ENCODE measurements at regions not wholly inside any gene's neighbourhood (a gene's known extent, or its start where the extent isn't known, plus 50 kb on each side); places are given as distances from the start of the nearest gene placed in this dataset.
"Not testable (repeated sequence)": the region's sequence is repeated elsewhere in the genome, so short reads cannot be mapped to it uniquely, and the experiment has no call there.

DNA sequence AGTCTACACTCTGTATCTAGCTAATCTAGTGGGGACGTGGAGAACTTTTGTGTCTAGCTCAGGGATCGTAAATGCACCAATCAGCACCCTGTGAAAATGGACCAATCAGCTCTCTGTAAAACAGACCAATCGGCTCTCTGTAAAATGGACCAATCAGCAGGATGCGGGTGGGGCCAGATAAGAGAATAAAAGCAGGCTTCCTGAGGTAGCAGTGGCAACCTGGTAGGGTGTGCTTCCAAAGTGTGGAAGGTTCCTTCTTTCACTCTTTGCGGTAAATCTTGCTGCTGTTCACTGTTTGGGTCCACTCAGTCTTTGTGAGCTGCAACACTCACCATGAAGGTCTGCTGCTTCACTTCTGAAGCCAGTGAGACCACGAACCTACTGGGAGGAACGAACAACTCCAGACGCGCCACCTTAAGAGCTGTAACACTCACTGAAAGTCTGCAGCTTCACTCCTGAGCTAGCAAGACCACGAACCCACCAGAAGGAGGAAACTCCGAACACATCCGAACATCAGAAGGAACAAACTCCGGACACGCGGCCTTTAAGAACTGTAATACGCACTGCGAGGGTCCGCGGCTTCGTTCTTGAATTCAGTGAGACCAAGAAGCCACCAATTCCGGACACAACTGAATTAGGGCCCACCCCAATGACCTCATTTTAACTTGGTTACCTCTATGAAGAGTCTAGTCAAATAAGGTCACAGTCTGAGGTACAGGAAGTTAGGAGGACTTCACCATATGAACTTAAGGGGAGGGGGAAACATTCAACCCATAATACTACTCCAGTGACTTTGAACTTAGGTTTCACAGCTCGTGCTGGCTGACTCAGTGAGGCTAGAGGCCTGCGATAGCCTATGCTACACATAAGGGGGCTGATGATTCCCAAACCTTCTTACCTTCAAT is 59.8 kb upstream of the LPGAT1 start:
- H3K4me1 Mint-ChIP-seq (ENCODE audit: unreplicated experiment) = peaks cover 11% of the 10 kb centered on the region
- not testable (repeated sequence) for H3K9me3 Mint-ChIP-seq (ENCODE audit: unreplicated experiment); DNase-seq (ENCODE audit: extremely low spot score, unreplicated experiment); H3K36me3 Mint-ChIP-seq (ENCODE audit: unreplicated experiment); H3K27ac Mint-ChIP-seq (ENCODE audit: unreplicated experiment); H3K4me3 Mint-ChIP-seq (ENCODE audit: unreplicated experiment)
- peaks cover 14% of the 10 kb centered on the region for H3K27me3 Mint-ChIP-seq (ENCODE audit: unreplicated experiment)

DNA sequence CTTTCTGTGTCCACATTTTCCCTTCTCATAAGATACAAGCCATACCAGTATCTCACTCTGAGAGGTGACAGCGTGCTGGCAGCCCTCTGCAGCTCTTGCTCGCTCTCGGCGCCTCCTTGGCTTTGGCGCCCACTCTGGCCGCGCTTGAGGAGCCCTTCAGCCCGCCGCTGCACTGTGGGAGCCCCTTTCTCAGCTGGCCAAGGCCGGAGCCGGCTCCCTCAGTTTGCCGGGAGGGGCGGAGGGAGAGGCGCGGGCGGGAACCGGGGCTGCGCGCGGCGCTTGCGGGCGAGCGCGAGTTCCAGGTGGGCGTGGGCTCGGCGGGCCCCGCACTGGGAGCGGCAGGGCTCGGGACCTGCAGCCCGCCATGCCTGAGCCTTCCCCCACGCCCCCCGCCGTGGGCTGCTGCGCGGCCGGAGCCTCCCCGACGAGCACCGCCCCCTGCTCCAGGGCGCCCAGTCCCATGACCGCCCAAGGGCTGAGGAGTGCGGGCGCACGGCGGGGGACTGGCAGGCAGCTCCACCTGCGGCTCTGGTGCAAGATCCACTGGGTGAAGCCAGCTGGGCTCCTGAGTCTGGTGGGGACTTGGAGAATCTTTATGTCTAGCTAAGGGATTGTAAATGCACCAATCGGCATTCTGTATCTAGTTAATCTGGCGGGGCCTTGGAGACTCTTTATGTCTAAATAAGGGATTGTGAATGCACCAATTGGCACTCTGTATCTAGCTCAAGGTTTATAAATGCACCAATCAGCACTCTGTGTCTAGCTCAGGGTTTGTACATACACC is 58.9 kb upstream of the LPGAT1 start:
- not testable (repeated sequence) for H3K27ac Mint-ChIP-seq (ENCODE audit: unreplicated experiment); DNase-seq (ENCODE audit: extremely low spot score, unreplicated experiment); H3K9me3 Mint-ChIP-seq (ENCODE audit: unreplicated experiment); H3K36me3 Mint-ChIP-seq (ENCODE audit: unreplicated experiment)
- H3K4me3 Mint-ChIP-seq (ENCODE audit: unreplicated experiment) = peak overlapping the region; percentile 48
- peaks cover 12% of the 10 kb centered on the region for H3K27me3 Mint-ChIP-seq (ENCODE audit: unreplicated experiment)
- peaks cover 11% of the 10 kb centered on the region for H3K4me1 Mint-ChIP-seq (ENCODE audit: unreplicated experiment)

DNA sequence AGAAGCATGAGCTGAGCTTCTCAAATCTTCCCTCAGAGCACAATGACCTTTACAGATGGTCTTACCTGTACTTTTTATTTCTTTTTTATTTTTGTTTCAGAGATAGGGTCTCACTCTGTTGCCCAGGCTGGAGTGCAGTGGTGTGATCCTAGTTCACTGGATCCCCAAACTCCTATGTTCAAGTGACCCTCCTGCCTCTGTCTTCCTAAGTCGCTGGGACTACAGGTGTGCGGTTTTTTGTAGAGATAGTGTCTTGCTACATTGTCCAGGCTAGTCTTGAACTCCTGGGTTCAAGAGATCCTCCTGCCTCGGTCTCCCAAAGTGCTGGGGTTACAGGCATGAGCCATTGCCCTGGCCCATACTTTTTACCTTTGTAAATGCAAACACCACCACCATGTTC is 56.0 kb upstream of the LPGAT1 start:
- DNase-seq (ENCODE audit: extremely low spot score, unreplicated experiment) = no peak
- no peaks in the 10 kb centered on the region for H3K36me3 Mint-ChIP-seq (ENCODE audit: unreplicated experiment)
- peaks cover 1% of the 10 kb centered on the region for H3K9me3 Mint-ChIP-seq (ENCODE audit: unreplicated experiment)
- H3K4me1 Mint-ChIP-seq (ENCODE audit: unreplicated experiment) = peaks cover 11% of the 10 kb centered on the region
- TF ChIP-seq, protein P1, sequence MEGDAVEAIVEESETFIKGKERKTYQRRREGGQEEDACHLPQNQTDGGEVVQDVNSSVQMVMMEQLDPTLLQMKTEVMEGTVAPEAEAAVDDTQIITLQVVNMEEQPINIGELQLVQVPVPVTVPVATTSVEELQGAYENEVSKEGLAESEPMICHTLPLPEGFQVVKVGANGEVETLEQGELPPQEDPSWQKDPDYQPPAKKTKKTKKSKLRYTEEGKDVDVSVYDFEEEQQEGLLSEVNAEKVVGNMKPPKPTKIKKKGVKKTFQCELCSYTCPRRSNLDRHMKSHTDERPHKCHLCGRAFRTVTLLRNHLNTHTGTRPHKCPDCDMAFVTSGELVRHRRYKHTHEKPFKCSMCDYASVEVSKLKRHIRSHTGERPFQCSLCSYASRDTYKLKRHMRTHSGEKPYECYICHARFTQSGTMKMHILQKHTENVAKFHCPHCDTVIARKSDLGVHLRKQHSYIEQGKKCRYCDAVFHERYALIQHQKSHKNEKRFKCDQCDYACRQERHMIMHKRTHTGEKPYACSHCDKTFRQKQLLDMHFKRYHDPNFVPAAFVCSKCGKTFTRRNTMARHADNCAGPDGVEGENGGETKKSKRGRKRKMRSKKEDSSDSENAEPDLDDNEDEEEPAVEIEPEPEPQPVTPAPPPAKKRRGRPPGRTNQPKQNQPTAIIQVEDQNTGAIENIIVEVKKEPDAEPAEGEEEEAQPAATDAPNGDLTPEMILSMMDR (IDR thresholded peaks at IDR 0.05) = no peak
- no peak overlapping the region for H3K27ac Mint-ChIP-seq (ENCODE audit: unreplicated experiment)
- no peak overlapping the region for H3K4me3 Mint-ChIP-seq (ENCODE audit: unreplicated experiment)
- H3K27me3 Mint-ChIP-seq (ENCODE audit: unreplicated experiment) = peaks cover 12% of the 10 kb centered on the region

DNA sequence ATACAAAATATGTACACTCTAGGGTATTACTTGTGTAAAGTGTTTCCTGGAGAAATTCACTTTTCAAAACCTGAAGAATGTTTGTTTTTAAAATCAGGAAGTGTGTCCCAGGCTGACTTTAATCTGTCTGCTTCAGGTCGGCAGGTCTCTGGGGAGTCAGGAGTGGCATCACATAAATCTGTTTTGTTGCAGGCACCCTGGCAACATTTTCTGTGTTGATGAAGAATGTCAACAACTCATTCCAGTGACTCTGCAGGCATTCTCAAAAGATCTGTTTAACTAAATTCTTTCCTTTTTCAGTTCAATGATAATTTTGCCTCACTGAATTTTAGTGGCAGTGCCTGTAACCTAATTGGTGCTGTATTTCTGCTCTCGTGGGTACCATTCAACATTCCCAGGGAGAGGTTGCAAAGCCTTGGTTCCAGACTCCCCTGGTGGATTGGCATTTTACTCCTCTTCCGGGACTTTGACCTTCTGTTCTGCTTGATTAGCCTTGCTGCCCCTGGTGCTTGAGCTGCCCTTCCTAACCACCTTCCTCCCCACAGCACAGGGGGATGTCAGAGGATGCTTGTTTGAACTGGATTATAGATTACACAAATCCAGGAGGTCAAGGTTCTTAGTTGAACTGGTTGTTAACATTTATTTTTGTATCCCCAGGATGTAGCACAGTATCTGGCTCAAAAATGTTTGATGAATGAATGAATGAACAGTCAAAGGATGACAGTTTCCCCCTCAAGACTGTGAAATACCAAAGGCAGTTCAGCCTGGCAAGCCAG is 55.4 kb upstream of the LPGAT1 start:
- no peak for DNase-seq (ENCODE audit: extremely low spot score, unreplicated experiment)
- TF ChIP-seq, protein P1 (IDR thresholded peaks at IDR 0.05) = no peak
- Mint-ChIP-seq H3K4me1 (ENCODE audit: unreplicated experiment) (peaks cover 11% of the 10 kb centered on the region), H3K36me3 (ENCODE audit: unreplicated experiment) (no peaks in the 10 kb centered on the region), H3K27ac (ENCODE audit: unreplicated experiment) (peak overlapping the region; percentile 25), H3K4me3 (ENCODE audit: unreplicated experiment) (no peak overlapping the region), H3K9me3 (ENCODE audit: unreplicated experiment) (peaks cover 7% of the 10 kb centered on the region), H3K27me3 (ENCODE audit: unreplicated experiment) (peaks cover 16% of the 10 kb centered on the region)

DNA sequence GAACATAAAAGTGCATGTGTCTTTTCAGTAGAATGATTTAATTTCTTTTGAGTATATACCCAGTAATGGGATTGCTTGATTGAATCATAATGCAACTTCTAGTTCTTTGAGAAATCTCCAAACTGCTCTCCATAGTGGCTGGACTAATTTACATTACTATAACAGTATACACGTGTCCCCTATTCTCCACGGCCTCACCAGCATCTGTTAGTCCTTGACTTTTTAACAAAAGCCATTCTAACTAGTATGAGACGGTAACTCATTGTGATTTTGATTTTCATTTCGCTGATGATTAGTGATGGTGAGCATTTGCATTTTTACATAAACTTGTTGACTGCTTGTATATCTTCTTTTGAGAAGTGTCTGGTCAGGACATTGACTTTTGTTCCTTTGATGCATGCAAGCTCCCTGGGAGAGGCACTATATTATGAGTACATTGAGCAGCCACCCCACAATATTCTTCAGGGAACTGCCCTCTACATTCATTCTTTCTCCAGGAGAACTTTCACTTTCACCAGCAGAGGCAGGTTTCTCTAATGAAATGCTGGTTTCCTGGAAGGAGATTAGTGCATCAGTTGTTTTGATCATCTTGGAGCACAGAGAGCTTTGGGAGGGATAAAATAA is 51.9 kb upstream of the LPGAT1 start:
- Mint-ChIP-seq H3K27ac (ENCODE audit: unreplicated experiment) (no peak overlapping the region), H3K36me3 (ENCODE audit: unreplicated experiment) (no peaks in the 10 kb centered on the region), H3K4me1 (ENCODE audit: unreplicated experiment) (peaks cover 11% of the 10 kb centered on the region), H3K9me3 (ENCODE audit: unreplicated experiment) (peaks cover 13% of the 10 kb centered on the region), H3K4me3 (ENCODE audit: unreplicated experiment) (no peak overlapping the region), H3K27me3 (ENCODE audit: unreplicated experiment) (peaks cover 20% of the 10 kb centered on the region)
- DNase-seq (ENCODE audit: extremely low spot score, unreplicated experiment) = no peak
- TF ChIP-seq, protein P1 (IDR thresholded peaks at IDR 0.05) = no peak

Measured in osteocyte (in vitro differentiated cells).